Epithelial cell of prostate (primary cell): ENCODE measurements at regions not wholly inside any gene's neighbourhood (a gene's known extent, or its start where the extent isn't known, plus 50 kb on each side); places are given as distances from the start of the nearest gene placed in this dataset.
"Not testable (repeated sequence)": the region's sequence is repeated elsewhere in the genome, so short reads cannot be mapped to it uniquely, and the experiment has no call there.

ENCODE experiments used
- DNase-seq: peaks from one replicate; pipeline ENCODE4 v3.0.0-alpha.2; 2011; ENCODE audit warnings: low read depth, low spot score
- H3K27ac ChIP-seq: fragments of 450-650 bp; 2 replicates; pipeline ENCODE4 v1.5.1; 2017; ENCODE audit warnings: mild to moderate bottlenecking

GRCh38 chr13:54241719-54242118 lies 1213.1 kb downstream of the OLFM4 start:
- H3K27ac ChIP-seq = no peak overlapping the region
- DNase-seq = no peak

- DNase-seq = no peak
Observed at GRCh38 chr13:54248306-54248705, 1219.7 kb downstream of the OLFM4 start.

GRCh38 chr13:54261856-54262255 lies 1233.2 kb downstream of the OLFM4 start:
- DNase-seq = no peak
- H3K27ac ChIP-seq = no peak overlapping the region

More at GRCh38 chr13:54248306-54248705, 1219.7 kb downstream of the OLFM4 start:
- no peak overlapping the region for H3K27ac ChIP-seq

GRCh38 chr13:54263868-54264267 lies 1235.3 kb downstream of the OLFM4 start:
- no peak overlapping the region for H3K27ac ChIP-seq
- DNase-seq = no peak

- not testable (repeated sequence) for DNase-seq, H3K27ac ChIP-seq
Observed at GRCh38 chr13:54267253-54267668, 1238.6 kb downstream of the OLFM4 start.

- DNase-seq, H3K27ac ChIP-seq: not testable (repeated sequence)
Observed at GRCh38 chr13:54268013-54268695, 1239.5 kb downstream of the OLFM4 start.

- H3K27ac ChIP-seq = no peak overlapping the region
- DNase-seq = no peak
Observed at GRCh38 chr13:54287062-54287764, 1258.6 kb downstream of the OLFM4 start.

- DNase-seq = no peak
Observed at GRCh38 chr13:54301085-54301484, 1272.5 kb downstream of the OLFM4 start.

GRCh38 chr13:54305377-54305776 lies 1276.8 kb downstream of the OLFM4 start:
- no peak overlapping the region for H3K27ac ChIP-seq
- no peak for DNase-seq

More at GRCh38 chr13:54301085-54301484, 1272.5 kb downstream of the OLFM4 start:
- no peak overlapping the region for H3K27ac ChIP-seq

GRCh38 chr13:54312885-54313284 lies 1284.3 kb downstream of the OLFM4 start:
- DNase-seq = no peak
- H3K27ac ChIP-seq = no peak overlapping the region

GRCh38 chr13:54317722-54318121 lies 1289.1 kb downstream of the OLFM4 start:
- H3K27ac ChIP-seq = no peak overlapping the region
- no peak for DNase-seq

- no peak for DNase-seq
- no peak overlapping the region for H3K27ac ChIP-seq
Observed at GRCh38 chr13:54337540-54337939, 1308.9 kb downstream of the OLFM4 start.

- no peak for DNase-seq
- no peak overlapping the region for H3K27ac ChIP-seq
Observed at GRCh38 chr13:54347531-54347930, 1318.9 kb downstream of the OLFM4 start.

GRCh38 chr13:54356209-54356608 lies 1327.6 kb downstream of the OLFM4 start:
- no peak for DNase-seq
- no peak overlapping the region for H3K27ac ChIP-seq

GRCh38 chr13:54356849-54357248 lies 1328.2 kb downstream of the OLFM4 start:
- no peak overlapping the region for H3K27ac ChIP-seq
- DNase-seq = no peak

GRCh38 chr13:54357284-54357933 lies 1328.8 kb downstream of the OLFM4 start:
- no peak overlapping the region for H3K27ac ChIP-seq
- DNase-seq = no peak

- no peak overlapping the region for H3K27ac ChIP-seq
- DNase-seq = no peak
Observed at GRCh38 chr13:54361460-54361859, 1332.8 kb downstream of the OLFM4 start.

GRCh38 chr13:54366728-54367127 lies 1338.1 kb downstream of the OLFM4 start:
- no peak for DNase-seq

GRCh38 chr13:54367639-54368271 lies 1339.1 kb downstream of the OLFM4 start:
- H3K27ac ChIP-seq = no peak overlapping the region
- DNase-seq = no peak

More at GRCh38 chr13:54366728-54367127, 1338.1 kb downstream of the OLFM4 start:
- no peak overlapping the region for H3K27ac ChIP-seq

- DNase-seq = no peak
- no peak overlapping the region for H3K27ac ChIP-seq
Observed at GRCh38 chr13:54368387-54368786, 1339.8 kb downstream of the OLFM4 start.

- no peak overlapping the region for H3K27ac ChIP-seq
- no peak for DNase-seq
Observed at GRCh38 chr13:54373211-54373610, 1344.6 kb downstream of the OLFM4 start.
